G401.6 (cell line): ENCODE measurements at regions not wholly inside any gene's neighbourhood (a gene's known extent, or its start where the extent isn't known, plus 50 kb on each side); places are given as distances from the start of the nearest gene placed in this dataset.

Source experiments
- FAIRE-seq: peaks from 2 replicates; lab custom pipeline; 2012; peaks lifted over from hg19 to GRCh38; lab: Jason Lieb, UNC

DNA sequence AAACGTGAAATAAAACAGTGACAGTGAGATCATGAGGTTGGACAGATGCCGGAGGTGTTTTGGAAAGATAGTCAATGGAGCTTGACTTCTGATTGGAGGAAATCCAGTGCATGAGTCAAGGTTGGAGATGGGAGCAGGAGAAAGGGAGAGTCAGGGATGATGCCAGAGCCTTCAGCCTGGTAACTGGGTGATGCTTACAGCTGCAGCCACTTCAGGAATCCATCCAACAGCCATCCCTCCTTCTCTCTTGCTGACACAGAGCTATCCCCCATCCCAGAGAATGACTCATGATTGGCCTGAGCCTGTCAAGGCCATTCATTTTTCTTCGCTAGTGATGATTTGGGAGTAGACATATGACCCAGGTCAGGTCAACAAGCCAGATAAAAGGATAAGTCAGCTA is 112.8 kb downstream of the SAMD5 start:
- FAIRE-seq, result no peak

DNA sequence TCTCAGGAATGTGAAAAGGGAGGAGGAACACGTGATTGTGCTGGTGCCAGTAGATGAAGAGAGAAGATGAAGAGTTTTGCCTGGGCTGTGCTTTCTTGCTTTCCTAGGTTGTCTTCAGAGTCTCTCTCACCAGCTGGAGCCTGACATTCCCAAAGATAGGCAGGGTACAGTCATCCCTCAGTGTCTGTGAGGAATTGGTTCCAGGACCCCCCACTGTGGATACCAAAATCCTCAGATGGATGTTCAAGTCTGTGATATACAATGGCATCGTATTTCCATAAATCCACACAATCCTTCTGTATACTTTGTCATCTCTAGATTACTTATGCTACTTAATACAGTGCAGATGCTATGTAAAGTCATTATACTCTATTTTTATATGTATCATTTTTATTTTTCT is 113.5 kb downstream of the SAMD5 start:
- FAIRE-seq, result no peak

DNA sequence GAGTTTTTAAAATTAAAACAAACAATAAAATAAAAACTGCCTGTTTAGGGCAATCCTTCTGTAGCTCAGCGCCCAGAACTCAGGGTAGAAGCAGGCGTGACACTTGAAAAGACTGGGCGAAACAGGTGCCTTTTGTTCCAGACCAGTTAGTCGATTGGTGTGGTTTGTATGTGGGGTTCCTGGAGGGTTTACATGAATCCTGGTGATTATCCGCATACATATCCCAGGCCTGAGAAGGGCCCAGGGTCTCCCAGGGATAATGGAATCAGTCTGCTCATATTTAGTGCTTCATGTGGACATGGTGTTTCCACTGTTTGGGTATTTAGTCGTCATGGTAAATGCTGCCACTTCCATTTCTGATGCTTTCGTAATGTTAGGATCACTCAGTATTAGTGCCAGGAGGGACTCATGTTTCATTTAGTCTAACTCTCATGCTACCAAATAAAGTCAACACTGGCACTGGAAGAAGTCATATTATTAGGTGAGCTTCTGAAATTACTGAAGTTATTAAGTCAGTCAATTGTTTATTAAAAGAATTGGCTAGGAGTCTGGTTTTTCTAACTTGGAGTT is 116.5 kb downstream of the SAMD5 start:
- no peak for FAIRE-seq

DNA sequence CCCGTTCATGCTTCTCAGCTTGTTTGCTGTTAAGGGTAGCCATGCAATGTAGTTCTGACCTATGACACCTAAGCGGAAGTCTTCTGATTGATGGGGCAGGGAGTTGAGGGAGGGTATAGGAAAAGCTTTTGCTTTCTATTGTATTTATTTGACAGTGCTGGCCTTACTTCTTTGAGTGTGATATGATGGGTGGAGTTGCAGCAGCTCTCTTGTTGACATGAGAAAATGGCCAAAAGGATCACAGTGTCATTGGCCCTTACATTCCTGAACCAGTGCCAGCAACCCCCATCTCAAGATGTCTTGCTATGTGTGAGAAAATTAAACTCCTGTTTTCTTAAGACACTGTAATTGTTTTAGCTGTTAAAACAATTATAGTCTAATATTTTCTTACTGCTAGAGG is 117.5 kb downstream of the SAMD5 start:
- FAIRE-seq, result no peak

DNA sequence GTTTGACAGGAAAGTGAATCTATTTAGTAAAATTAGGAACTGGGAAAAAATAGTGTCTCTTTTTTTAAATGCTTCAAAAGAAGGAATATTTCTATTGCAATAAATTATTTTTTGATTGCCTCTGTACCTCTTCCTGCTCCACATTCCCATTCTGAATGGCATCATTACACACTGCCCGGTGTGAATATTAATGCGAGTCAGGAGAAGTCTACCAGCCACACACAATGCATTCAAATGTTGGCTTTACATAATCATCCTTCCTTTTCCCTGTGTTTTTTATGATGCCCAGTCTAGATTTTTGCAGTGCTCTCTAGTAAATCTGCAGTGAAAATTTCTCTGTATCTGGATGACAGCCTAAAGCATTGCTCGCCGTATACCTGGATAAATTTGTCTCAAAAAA is 118.9 kb downstream of the SAMD5 start:
- no peak for FAIRE-seq

DNA sequence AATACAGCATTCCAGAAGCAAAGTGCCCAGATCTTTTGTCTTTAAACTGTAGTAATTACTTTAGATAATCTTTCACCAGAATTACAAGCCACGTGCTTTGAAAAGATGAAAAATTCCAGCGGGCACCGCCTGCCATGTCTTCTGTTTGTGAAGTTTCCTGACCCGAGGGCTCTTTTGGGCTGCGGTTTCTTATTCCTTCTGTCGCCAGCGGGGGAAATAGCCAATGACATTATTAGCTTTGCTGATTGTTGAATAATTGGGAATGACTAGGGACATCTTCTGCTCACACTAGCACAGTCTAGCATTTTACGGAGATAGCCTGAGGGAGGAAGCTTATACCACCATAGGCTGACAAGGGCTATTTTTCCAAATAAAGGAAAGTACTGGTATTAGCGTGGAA is 124.7 kb downstream of the SAMD5 start:
- no peak for FAIRE-seq

DNA sequence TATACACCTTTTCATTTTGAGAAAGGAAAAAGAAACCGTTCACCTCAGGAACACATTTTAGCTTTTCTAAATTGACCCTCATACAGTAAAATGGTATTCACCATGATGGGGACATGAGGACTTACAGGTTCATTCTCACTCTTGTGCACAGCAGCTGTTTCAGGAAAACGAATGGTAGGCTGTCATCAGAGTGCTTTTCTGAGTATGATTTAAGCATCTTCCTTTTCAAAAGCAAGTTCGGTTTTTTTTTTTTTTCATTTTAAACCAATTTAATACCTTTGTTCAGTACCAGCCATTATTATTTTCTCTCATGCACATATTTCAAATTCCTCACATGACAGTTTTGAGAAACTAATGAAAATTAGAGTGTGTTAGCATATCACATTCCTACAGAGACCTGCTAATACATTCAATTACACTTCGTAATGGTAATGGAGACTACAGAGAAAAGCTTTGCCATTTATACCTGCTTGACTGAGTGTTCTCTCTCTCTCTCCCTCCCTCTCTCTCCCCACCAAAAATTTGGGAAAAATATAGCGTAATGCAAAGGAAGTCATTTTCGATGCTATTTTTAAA is 129.2 kb downstream of the SAMD5 start:
- no peak for FAIRE-seq

DNA sequence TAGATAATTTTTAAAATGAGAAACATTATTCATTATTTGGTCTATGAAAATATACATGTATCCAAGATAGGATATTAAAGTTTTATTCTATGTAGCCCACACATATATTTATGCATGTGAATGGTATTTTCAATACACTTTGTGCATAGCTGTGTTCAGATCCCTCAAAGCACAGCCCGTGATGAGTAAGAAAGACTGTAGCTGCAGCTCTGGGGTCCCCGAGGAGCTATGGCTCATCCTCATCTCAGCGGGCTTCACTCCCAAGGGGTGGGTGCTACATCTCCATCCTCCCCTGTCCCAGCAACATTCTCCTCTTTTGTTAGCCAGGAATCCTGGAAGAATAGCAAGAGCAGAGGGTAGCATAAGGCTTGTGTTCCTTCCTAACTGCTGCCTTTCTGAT is 130.8 kb downstream of the SAMD5 start:
- FAIRE-seq, result no peak

DNA sequence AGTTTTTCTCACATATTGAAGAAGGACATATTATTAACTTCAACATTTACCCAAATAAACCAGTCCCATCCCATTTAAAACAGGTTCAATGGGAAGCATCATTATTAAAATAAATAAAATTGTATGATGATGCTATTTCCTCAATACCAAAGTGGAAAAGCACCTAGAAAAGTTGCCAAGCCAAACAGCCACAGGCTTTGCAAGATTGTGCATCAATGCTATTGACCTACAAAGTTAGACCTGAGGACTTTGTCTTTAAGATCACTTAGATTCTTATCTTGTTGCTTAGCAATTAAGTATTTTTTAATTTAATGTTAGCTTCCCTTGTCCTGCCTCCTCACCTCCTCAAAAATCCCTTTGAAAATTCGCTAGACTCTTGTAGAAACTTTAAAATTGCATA is 132.1 kb downstream of the SAMD5 start:
- FAIRE-seq, result no peak

DNA sequence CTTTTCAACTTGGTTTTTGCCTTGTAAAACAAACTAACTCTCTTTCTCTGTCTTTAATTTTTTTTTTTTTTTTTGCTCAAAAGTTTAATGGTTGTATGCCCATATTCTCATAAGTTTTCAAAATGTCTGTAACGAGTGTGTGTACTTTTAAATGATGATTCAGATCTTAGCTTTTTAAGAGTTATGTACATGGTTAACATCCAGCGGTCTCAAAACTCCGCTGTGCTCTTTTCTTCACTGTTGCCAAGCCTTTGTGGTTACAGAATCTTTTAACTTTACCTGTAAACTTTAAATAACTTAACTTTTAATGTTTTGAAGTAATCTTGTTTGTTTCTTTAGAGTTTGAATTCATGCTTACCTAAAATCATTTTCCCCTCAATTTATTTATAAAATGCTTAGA is 133.0 kb downstream of the SAMD5 start:
- no peak for FAIRE-seq

DNA sequence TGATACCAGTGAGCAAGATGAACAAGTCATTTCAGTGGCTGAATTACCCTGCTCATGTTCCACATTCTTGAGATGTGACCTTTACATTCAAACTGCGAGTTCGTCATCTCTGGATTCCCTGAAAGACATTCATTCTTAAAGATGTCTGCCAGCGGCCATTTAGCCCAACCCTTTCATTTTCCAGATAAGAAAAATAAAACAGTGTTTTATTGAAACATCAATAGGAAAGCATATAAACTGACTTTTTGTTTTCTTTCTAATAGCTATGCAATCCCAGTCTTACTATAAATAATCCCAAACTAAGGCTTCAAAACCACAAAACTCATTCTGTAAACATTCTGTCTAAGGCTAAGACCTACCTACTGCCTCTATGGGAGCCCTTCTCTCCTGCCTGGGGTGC is 134.0 kb downstream of the SAMD5 start:
- no peak for FAIRE-seq

DNA sequence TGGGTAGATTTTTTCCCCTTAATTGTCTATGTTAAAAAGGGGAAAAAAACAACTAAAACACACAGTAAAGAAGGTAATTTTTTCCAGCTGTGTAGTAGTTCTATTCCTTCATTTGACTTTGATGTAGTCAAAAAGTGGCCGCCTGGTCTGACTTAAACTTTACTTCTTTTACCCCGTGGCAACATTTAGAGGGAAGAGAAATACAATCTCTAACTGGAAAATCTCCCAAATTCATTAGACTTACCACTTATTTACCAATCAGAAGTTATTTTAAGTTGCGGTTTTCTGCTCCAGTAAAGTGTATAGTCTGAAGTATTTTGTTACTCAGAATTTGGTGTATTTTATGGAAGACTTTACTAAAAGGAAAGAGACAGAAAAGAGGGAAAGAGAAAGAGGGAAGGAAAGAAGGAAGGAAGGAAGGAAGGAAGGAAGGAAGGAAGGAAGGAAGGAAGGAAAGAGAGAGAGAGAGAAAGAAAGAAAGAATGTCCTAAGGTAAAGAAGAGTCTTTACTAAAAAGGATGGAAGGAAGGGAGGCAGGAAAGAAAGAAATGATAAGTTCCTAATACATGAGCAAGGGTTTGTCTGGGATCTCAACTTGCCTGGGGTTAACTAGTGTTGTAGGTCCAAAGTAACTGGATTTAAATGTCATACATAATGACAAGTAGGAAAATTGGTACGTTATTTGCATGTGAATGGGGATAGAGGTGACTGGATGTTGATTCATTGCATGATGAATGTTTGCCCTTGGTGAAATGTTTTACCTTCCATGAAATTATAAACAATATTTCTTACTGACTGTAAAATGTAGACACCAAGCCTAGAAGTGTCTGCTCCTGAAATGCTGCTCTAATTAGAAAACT is 135.1 kb downstream of the SAMD5 start:
- FAIRE-seq, result no peak

DNA sequence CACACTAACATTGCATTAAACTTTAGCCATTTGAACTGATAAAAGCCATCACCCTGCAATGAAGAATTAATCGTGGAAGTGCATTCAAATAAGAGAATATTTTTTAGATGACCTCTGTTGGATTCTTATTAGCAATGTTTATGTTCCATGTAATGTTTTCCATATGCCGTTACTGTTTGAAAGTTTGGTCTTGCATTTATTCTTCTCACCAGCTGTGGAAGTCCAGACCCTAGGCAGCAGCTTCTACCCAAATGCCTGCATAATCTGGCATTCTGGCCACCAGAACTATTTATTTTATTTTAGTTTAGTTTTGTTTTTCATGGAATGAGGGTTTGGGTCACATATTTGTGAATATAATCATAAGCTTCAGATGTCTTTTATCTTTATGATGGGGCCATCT is 140.4 kb downstream of the SAMD5 start:
- no peak for FAIRE-seq

DNA sequence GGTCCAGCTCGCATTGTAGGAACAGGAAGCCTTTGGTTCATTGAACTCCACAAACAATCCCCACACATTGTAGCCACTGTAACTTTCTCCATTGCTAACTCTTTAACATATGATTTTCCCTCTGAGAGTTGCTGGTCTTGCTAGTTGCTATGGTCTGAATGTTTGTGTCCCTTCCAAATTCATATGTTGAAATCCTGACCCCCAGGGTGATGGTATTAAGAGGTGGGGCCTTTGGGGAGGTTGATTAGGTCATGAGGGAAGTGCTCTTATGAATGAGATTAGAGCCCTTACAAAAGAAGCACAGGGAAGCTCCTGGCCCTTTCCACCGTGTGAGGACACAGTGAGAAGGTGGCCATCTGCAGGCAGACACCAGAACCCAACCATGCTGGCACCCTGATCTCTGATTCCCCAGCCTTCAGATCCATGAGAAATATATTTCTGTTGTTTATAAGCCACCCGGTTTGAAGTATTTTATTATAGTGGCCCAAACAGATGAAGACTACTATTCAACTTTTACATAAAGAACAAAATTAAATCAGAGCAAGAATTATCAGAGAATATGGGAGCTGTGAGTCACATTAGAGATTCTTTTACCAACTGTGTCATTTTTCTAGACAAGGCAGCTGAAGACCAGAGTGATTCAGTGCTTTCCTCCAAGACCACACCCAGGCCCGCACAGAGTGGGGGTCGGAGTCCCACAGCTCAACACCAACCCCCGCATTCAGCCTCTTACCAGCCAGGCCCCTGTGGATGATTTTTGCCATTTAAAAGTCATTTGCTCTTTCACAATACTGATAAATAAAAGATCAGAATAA is 143.0 kb downstream of the SAMD5 start:
- FAIRE-seq, result no peak

DNA sequence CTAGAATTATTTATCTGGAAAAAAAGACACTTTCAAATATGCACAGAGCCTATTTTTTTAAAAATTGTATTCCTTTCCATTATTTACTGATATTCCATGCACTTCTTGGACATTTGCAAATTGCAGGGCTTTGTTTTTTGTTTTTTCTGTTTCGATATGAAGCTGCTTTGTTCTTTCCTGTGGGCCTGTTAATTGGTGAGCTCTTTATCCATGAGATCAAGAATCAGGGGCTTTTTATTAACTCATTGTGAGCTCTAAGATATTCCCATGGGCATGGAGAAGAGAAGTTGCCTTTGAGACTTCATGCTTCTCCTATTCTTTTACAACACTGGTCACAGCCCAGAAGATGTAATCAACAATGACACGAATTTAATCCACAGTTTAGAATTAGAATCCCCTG is 145.1 kb downstream of the SAMD5 start:
- no peak for FAIRE-seq

DNA sequence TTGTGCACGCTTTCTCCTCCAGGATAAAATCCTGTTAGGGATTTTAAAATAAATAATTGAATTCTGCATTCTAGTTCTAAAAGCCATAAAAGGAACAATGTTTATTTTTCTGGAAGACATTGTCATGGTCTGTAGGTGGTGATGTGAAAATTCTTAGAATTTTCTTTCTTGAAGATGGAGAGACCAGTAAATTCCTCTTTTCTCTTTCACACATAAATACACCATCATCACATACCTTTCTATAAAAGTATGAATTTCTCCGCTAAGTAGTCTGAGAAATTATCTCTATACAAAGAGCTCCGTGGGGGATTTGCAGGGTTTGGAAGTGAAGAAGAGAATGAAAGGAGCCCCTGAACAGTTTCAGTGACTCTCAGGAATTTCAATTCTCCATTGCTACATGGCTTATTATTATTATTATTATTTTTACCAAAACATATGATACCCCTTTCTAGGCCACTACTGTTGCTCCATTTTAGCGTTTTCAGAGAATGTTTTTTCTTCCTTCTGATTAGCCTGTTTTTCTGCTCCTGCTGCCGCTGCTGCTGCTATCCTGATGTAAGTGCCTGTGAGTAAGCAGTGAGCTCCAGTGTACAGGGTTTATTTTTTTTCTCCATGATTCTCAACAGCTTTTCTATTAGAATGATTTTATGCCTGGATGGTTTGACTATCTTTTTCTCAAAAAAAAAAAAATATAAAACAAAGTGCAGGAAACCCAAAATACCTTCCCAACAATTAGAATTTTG is 145.8 kb downstream of the SAMD5 start:
- no peak for FAIRE-seq

DNA sequence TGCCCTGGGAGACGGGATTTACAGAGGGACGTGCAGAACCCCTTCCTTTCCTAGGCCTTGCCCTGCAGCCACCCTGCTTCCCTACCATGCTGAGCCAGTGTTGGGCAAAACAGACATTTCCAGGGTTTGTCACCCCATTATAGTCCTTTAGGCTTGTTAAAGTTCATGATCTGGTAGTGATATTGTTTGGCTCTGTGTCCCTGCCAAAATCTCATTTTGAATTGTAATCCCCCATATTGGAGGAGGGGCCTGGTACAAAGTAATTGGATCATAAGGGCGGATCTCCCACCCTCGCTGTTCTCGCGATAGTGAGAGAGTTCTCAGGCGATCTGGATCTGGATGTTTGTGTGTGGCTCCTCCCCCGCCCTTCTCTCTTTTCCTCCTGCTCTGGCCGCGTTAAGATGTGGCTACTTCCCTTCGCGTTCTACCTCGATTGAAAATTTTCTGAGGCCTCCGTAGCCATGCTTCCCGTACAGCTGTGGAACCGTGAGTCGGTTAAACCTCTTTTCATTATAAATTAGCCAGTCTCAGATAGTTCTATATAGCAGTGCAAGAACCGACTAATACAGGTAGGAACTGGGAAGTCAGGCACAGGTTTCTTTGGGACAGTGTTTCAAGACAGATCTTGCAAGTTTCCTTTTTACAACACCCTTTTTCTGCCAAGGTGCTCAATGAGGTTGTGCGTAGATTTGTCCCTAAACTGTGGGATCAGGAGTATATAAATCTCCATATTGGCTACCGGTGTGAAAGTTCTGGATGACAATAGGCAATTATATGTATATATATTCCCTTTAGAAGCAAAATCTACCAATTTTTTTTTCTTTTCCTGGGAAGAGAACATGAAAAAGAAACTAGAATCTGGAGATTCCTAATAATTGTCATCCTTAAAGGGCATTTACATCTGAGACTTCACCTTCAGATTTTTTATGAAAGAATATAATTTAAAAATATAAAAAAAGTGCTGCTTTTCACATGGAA is 152.1 kb downstream of the SAMD5 start:
- no peak for FAIRE-seq

DNA sequence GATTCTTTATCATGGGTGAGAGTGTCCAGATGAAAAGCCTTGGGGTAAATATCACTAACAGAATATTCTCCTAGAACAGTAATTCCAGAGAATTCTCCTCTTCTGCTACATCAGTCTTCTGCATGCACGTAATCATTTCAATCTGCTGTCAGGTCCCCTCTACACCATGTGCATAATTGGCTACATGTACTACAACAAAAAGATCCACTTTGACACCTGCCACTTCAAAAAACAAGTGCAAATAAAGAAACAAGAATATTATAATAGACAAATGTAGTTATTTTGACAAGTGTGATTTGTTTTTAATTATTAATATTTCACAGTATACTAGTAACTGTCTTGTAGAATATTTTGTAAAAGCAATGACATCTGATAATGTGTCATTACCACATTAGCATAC is 154.2 kb downstream of the SAMD5 start:
- no peak for FAIRE-seq

DNA sequence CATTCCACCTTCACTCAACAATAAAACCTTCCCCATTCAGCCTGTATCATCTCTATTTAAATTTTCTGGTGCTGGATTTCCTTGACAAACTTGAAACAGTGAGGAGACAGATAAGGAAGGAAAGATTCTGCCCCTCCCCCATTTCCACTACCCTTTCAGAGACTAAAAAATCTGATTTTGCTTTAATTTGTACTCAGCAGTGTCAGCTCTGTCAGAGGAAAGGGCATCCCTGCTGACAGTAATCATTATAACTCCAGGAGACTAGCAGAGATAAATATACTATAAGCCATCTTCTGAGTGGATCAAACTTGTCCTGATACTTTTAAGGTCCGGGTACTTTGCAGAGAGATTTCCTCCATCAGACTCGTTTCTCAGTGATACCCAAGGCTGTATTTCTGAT is 155.6 kb downstream of the SAMD5 start:
- no peak for FAIRE-seq

DNA sequence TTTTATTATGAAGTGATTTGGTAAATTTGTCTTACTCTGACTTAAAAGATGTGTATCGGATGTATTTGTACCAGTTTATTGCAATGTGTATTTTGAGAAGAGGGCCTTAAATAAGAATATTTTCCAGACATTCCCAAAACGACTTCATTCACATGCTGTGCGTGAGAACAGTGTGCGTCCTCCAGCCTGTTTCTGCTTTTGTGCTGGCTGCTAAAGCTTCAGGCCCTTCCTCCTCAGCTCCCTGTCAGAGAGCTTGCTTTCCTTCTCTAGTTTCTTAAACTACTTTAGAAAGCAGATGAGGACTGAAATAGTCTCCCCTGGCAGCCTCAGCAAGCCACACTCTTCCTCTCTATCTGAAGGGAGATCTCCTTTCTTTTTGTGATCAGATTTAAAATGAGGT is 157.8 kb downstream of the SAMD5 start:
- no peak for FAIRE-seq

DNA sequence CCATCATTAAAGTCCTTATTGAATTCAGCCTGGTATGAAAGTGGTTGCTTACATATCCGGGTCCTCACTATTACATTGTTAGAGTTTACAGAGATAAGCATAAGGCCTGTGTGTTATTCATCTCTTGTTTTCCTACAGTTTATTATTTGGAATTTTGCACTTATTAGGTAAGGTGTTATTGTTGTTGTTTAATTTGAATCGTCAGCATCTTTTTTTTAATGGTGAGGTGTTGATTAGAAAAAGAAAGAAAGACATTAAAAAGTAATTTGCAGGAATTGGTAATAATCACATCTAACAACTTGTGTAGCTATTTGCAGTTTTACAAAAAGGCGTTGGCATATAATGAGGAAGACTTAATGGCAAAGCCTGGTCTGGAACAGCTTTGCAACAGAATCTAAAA is 158.6 kb downstream of the SAMD5 start:
- FAIRE-seq, result no peak
